ENCODE measurements at regions not wholly inside any gene's neighbourhood (a gene's known extent, or its start where the extent isn't known, plus 50 kb on each side); places are given as distances from the start of the nearest gene placed in this dataset.

GRCh38 chr11:11000579-11001283 lies 142.9 kb upstream of the ZBED5 start:
- Histone ChIP-seq H3K4me3 (ENCODE audit: low read depth, low read length) (no peak overlapping the region), H3K27ac (no peak overlapping the region), H3K36me3 (no peaks in the 10 kb centered on the region), H3K27me3 (ENCODE audit: insufficient read depth, low read depth, severe bottlenecking) (no peaks in the 10 kb centered on the region), H3K9me3 (ENCODE audit: severe bottlenecking) (no peaks in the 10 kb centered on the region)
- no peak for TF ChIP-seq CTCF (IDR thresholded peaks at IDR 0.05; ENCODE audit: low read depth, low read length)
- DNase-seq = no peak

GRCh38 chr11:10998674-10999073 lies 140.8 kb upstream of the ZBED5 start:
- TF ChIP-seq CTCF (IDR thresholded peaks at IDR 0.05; ENCODE audit: low read depth, low read length) = no peak
- Histone ChIP-seq H3K27ac (no peak overlapping the region), H3K4me3 (ENCODE audit: low read depth, low read length) (no peak overlapping the region), H3K36me3 (no peaks in the 10 kb centered on the region), H3K9me3 (ENCODE audit: severe bottlenecking) (peaks cover 3% of the 10 kb centered on the region), H3K27me3 (ENCODE audit: insufficient read depth, low read depth, severe bottlenecking) (no peaks in the 10 kb centered on the region)
- DNase-seq = no peak

- Histone ChIP-seq H3K27ac (no peak overlapping the region), H3K9me3 (ENCODE audit: severe bottlenecking) (peaks cover 3% of the 10 kb centered on the region), H3K36me3 (no peaks in the 10 kb centered on the region), H3K4me3 (ENCODE audit: low read depth, low read length) (no peak overlapping the region), H3K27me3 (ENCODE audit: insufficient read depth, low read depth, severe bottlenecking) (no peaks in the 10 kb centered on the region)
- no peak for DNase-seq
- TF ChIP-seq CTCF (IDR thresholded peaks at IDR 0.05; ENCODE audit: low read depth, low read length) = no peak
Observed at GRCh38 chr11:10996678-10997077, 138.8 kb upstream of the ZBED5 start.

- no peak for TF ChIP-seq CTCF (IDR thresholded peaks at IDR 0.05; ENCODE audit: low read depth, low read length)
- no peaks in the 10 kb centered on the region for H3K27me3 ChIP-seq (ENCODE audit: insufficient read depth, low read depth, severe bottlenecking)
- peaks cover 3% of the 10 kb centered on the region for H3K9me3 ChIP-seq (ENCODE audit: severe bottlenecking)
- no peaks in the 10 kb centered on the region for H3K36me3 ChIP-seq
- DNase-seq = no peak
- no peak overlapping the region for H3K27ac ChIP-seq
- no peak overlapping the region for H3K4me3 ChIP-seq (ENCODE audit: low read depth, low read length)
Observed at GRCh38 chr11:10993640-10994039, 135.8 kb upstream of the ZBED5 start.

- TF ChIP-seq CTCF (IDR thresholded peaks at IDR 0.05; ENCODE audit: low read depth, low read length) = no peak
- H3K27me3 ChIP-seq (ENCODE audit: insufficient read depth, low read depth, severe bottlenecking) = no peaks in the 10 kb centered on the region
- no peaks in the 10 kb centered on the region for H3K36me3 ChIP-seq
- DNase-seq = no peak
- peaks cover 3% of the 10 kb centered on the region for H3K9me3 ChIP-seq (ENCODE audit: severe bottlenecking)
- H3K4me3 ChIP-seq (ENCODE audit: low read depth, low read length) = no peak overlapping the region
- no peak overlapping the region for H3K27ac ChIP-seq
Observed at GRCh38 chr11:10993186-10993585, 135.3 kb upstream of the ZBED5 start.

GRCh38 chr11:10991393-10991792 lies 133.5 kb upstream of the ZBED5 start:
- DNase-seq = no peak
- Histone ChIP-seq H3K27ac (no peak overlapping the region), H3K4me3 (ENCODE audit: low read depth, low read length) (no peak overlapping the region), H3K27me3 (ENCODE audit: insufficient read depth, low read depth, severe bottlenecking) (no peaks in the 10 kb centered on the region), H3K36me3 (no peaks in the 10 kb centered on the region), H3K9me3 (ENCODE audit: severe bottlenecking) (peaks cover 3% of the 10 kb centered on the region)
- TF ChIP-seq CTCF (IDR thresholded peaks at IDR 0.05; ENCODE audit: low read depth, low read length) = no peak
